ENCODE measurements at regions not wholly inside any gene's neighbourhood (a gene's known extent, or its start where the extent isn't known, plus 50 kb on each side); places are given as distances from the start of the nearest gene placed in this dataset.

DNA sequence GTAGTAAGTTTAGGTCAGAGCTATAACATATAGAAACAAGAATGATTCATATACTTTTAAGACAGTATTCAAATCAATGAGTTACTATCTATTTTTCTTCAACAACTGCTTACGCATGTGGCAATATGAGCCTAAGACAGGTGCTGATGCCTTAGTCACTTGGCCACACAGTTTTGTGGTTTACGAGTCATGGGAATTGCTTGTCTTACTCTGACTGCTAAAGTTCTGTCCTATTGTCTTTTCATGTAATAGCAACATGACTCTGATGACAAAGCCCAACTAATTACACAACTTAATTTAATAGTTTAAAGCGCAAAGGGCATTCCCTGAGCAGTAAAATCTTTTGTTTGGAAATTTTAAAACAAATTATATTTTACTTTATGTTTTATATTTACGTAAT is 159.3 kb upstream of the CENPW start:
- no peak for DNase-seq (ENCODE audit: low spot score, unreplicated experiment)
- H3K27ac Mint-ChIP-seq: no peak overlapping the region
- TF ChIP-seq, protein P1, sequence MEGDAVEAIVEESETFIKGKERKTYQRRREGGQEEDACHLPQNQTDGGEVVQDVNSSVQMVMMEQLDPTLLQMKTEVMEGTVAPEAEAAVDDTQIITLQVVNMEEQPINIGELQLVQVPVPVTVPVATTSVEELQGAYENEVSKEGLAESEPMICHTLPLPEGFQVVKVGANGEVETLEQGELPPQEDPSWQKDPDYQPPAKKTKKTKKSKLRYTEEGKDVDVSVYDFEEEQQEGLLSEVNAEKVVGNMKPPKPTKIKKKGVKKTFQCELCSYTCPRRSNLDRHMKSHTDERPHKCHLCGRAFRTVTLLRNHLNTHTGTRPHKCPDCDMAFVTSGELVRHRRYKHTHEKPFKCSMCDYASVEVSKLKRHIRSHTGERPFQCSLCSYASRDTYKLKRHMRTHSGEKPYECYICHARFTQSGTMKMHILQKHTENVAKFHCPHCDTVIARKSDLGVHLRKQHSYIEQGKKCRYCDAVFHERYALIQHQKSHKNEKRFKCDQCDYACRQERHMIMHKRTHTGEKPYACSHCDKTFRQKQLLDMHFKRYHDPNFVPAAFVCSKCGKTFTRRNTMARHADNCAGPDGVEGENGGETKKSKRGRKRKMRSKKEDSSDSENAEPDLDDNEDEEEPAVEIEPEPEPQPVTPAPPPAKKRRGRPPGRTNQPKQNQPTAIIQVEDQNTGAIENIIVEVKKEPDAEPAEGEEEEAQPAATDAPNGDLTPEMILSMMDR (IDR thresholded peaks at IDR 0.05; ENCODE audit: unreplicated experiment): no peak
- H3K36me3 Mint-ChIP-seq (ENCODE audit: insufficient read depth): no peaks in the 10 kb centered on the region
- peaks cover 13% of the 10 kb centered on the region for H3K4me1 Mint-ChIP-seq (ENCODE audit: low read depth)
- no peaks in the 10 kb centered on the region for H3K27me3 Mint-ChIP-seq
- H3K9me3 Mint-ChIP-seq (ENCODE audit: low read depth): no peaks in the 10 kb centered on the region
- H3K4me3 Mint-ChIP-seq (ENCODE audit: low read depth): no peak overlapping the region

DNA sequence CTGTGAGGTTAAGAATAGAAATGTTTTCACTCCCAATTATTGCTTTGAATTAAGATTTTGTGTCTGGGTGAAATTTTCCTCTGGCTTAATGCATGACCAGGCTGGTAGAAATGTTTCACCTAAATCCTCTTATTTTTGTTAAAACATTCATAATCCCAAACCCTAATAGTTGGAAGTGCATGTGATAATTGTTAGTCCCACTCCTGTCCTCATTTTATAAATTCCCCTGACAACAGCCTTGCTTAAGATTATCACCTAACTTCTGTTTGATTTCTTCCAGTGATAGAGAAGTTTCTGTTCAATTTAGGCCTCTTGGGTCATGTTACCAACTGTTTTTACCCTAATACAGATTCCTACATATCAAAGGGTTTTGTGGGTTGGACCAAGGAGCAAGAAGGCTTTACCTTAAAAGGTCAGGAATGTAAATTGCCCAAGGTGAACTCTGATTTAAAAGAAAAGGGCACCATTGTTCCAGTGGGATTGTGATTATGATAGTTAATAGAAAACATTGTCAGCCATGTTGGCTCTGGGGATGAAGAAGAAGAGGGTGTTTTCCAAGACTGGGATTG is 158.7 kb upstream of the CENPW start:
- TF ChIP-seq, protein P1 (IDR thresholded peaks at IDR 0.05; ENCODE audit: unreplicated experiment): no peak
- no peak overlapping the region for H3K4me3 Mint-ChIP-seq (ENCODE audit: low read depth)
- no peak for DNase-seq (ENCODE audit: low spot score, unreplicated experiment)
- no peaks in the 10 kb centered on the region for H3K9me3 Mint-ChIP-seq (ENCODE audit: low read depth)
- no peaks in the 10 kb centered on the region for H3K36me3 Mint-ChIP-seq (ENCODE audit: insufficient read depth)
- H3K4me1 Mint-ChIP-seq (ENCODE audit: low read depth): peaks cover 13% of the 10 kb centered on the region
- no peak overlapping the region for H3K27ac Mint-ChIP-seq
- no peaks in the 10 kb centered on the region for H3K27me3 Mint-ChIP-seq

- peak overlapping the region; percentile 38 for H3K27ac Mint-ChIP-seq
- H3K36me3 Mint-ChIP-seq (ENCODE audit: insufficient read depth): no peaks in the 10 kb centered on the region
- H3K4me1 Mint-ChIP-seq (ENCODE audit: low read depth): peaks cover 13% of the 10 kb centered on the region
- H3K27me3 Mint-ChIP-seq: no peaks in the 10 kb centered on the region
- H3K9me3 Mint-ChIP-seq (ENCODE audit: low read depth): no peaks in the 10 kb centered on the region
- no peak for DNase-seq (ENCODE audit: low spot score, unreplicated experiment)
- TF ChIP-seq, protein P1 (IDR thresholded peaks at IDR 0.05; ENCODE audit: unreplicated experiment): no peak
- no peak overlapping the region for H3K4me3 Mint-ChIP-seq (ENCODE audit: low read depth)
Measured at GRCh38 chr6:126181890-126182289, 158.0 kb upstream of the CENPW start.

- Mint-ChIP-seq H3K4me3 (ENCODE audit: low read depth) (no peak overlapping the region), H3K9me3 (ENCODE audit: low read depth) (no peaks in the 10 kb centered on the region), H3K27me3 (no peaks in the 10 kb centered on the region), H3K4me1 (ENCODE audit: low read depth) (peaks cover 13% of the 10 kb centered on the region), H3K27ac (peak overlapping the region; percentile 54), H3K36me3 (ENCODE audit: insufficient read depth) (no peaks in the 10 kb centered on the region)
- TF ChIP-seq, protein P1 (IDR thresholded peaks at IDR 0.05; ENCODE audit: unreplicated experiment): peak; percentile 16
- DNase-seq (ENCODE audit: low spot score, unreplicated experiment): no peak
Measured at GRCh38 chr6:126182650-126183311, 157.1 kb upstream of the CENPW start.

DNA sequence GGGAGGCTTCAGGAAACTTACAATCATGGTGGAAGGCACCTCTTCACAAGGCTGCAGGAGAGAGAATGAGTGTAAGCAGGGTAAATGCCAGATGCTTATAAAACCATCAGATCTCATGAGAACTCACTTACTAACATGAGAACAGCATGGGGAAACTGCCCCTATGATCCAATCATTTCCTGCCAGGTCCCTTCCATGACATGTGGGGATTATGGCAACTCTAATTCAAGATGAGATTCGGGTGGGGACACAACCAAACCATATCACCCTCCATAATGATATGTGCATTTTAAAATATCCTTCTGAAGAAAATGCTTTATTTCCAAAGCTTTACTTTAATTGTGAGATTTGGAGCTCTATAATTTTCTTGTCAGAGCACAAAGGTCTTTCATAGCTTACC is 154.1 kb upstream of the CENPW start:
- Mint-ChIP-seq H3K27me3 (no peaks in the 10 kb centered on the region), H3K9me3 (ENCODE audit: low read depth) (no peaks in the 10 kb centered on the region), H3K36me3 (ENCODE audit: insufficient read depth) (no peaks in the 10 kb centered on the region), H3K4me3 (ENCODE audit: low read depth) (no peak overlapping the region), H3K4me1 (ENCODE audit: low read depth) (peaks cover 13% of the 10 kb centered on the region), H3K27ac (no peak overlapping the region)
- DNase-seq (ENCODE audit: low spot score, unreplicated experiment): no peak
- TF ChIP-seq, protein P1 (IDR thresholded peaks at IDR 0.05; ENCODE audit: unreplicated experiment): no peak

Measured in progenitor cell of endocrine pancreas (in vitro differentiated cells).